ENCODE measurements at regions not wholly inside any gene's neighbourhood (a gene's known extent, or its start where the extent isn't known, plus 50 kb on each side); places are given as distances from the start of the nearest gene placed in this dataset.

- H3K79me2 ChIP-seq (ENCODE audit: insufficient read depth, low read length) = no peaks in the 10 kb centered on the region
- no peak for DNase-seq (ENCODE audit: insufficient read length, low spot score, missing footprints)
- H3K36me3 ChIP-seq (ENCODE audit: insufficient read depth, low read length) = no peaks in the 10 kb centered on the region
- no peak overlapping the region for H3K27ac ChIP-seq (ENCODE audit: low read depth, low read length)
- no peak for TF ChIP-seq CTCF (IDR thresholded peaks at IDR 0.05; ENCODE audit: extremely low read depth, low read depth, low read length)
- no peaks in the 10 kb centered on the region for H3K9me3 ChIP-seq (ENCODE audit: low read depth, low read length)
- H4K20me1 ChIP-seq (ENCODE audit: insufficient read depth, low read length) = no peaks in the 10 kb centered on the region
- no peak overlapping the region for H3K4me3 ChIP-seq (ENCODE audit: insufficient read depth, low read length)
- no peak overlapping the region for H3K4me2 ChIP-seq (ENCODE audit: insufficient read depth, low read length)
- no peaks in the 10 kb centered on the region for H3K4me1 ChIP-seq (ENCODE audit: insufficient read depth, low read length)
- H3K27me3 ChIP-seq (ENCODE audit: insufficient read depth, low read length) = peaks cover 3% of the 10 kb centered on the region
- H2AFZ ChIP-seq (ENCODE audit: low read length) = no peak overlapping the region
These were observed 125.6 kb upstream of the PPP1R26 start for GRCh38 chr9:135353935-135354334.

- no peak overlapping the region for H3K4me2 ChIP-seq (ENCODE audit: insufficient read depth, low read length)
- H3K4me3 ChIP-seq (ENCODE audit: insufficient read depth, low read length) = no peak overlapping the region
- no peak overlapping the region for H3K27ac ChIP-seq (ENCODE audit: low read depth, low read length)
- no peak for TF ChIP-seq CTCF (IDR thresholded peaks at IDR 0.05; ENCODE audit: extremely low read depth, low read depth, low read length)
- H3K27me3 ChIP-seq (ENCODE audit: insufficient read depth, low read length) = peaks cover 3% of the 10 kb centered on the region
- H3K79me2 ChIP-seq (ENCODE audit: insufficient read depth, low read length) = no peaks in the 10 kb centered on the region
- H4K20me1 ChIP-seq (ENCODE audit: insufficient read depth, low read length) = no peaks in the 10 kb centered on the region
- no peak for DNase-seq (ENCODE audit: insufficient read length, low spot score, missing footprints)
- H3K4me1 ChIP-seq (ENCODE audit: insufficient read depth, low read length) = no peaks in the 10 kb centered on the region
- H2AFZ ChIP-seq (ENCODE audit: low read length) = no peak overlapping the region
- H3K9me3 ChIP-seq (ENCODE audit: low read depth, low read length) = no peaks in the 10 kb centered on the region
- H3K36me3 ChIP-seq (ENCODE audit: insufficient read depth, low read length) = no peaks in the 10 kb centered on the region
These were observed 124.0 kb upstream of the PPP1R26 start for GRCh38 chr9:135355521-135356011.

GRCh38 chr9:135356021-135356420, 123.6 kb upstream of the PPP1R26 start:
- no peak for TF ChIP-seq CTCF (IDR thresholded peaks at IDR 0.05; ENCODE audit: extremely low read depth, low read depth, low read length)
- H3K79me2 ChIP-seq (ENCODE audit: insufficient read depth, low read length) = no peaks in the 10 kb centered on the region
- H4K20me1 ChIP-seq (ENCODE audit: insufficient read depth, low read length) = no peaks in the 10 kb centered on the region
- H3K27me3 ChIP-seq (ENCODE audit: insufficient read depth, low read length) = peaks cover 3% of the 10 kb centered on the region
- DNase-seq (ENCODE audit: insufficient read length, low spot score, missing footprints) = no peak
- H3K4me3 ChIP-seq (ENCODE audit: insufficient read depth, low read length) = no peak overlapping the region
- H3K4me2 ChIP-seq (ENCODE audit: insufficient read depth, low read length) = no peak overlapping the region
- no peak overlapping the region for H2AFZ ChIP-seq (ENCODE audit: low read length)
- H3K4me1 ChIP-seq (ENCODE audit: insufficient read depth, low read length) = no peaks in the 10 kb centered on the region
- H3K27ac ChIP-seq (ENCODE audit: low read depth, low read length) = no peak overlapping the region
- H3K36me3 ChIP-seq (ENCODE audit: insufficient read depth, low read length) = no peaks in the 10 kb centered on the region
- no peaks in the 10 kb centered on the region for H3K9me3 ChIP-seq (ENCODE audit: low read depth, low read length)

GRCh38 chr9:135356796-135357195, 122.8 kb upstream of the PPP1R26 start:
- Histone ChIP-seq H4K20me1 (ENCODE audit: insufficient read depth, low read length) (no peaks in the 10 kb centered on the region), H3K27me3 (ENCODE audit: insufficient read depth, low read length) (peaks cover 3% of the 10 kb centered on the region)

More at GRCh38 chr9:135356796-135357195, 122.8 kb upstream of the PPP1R26 start:
- Histone ChIP-seq H3K4me1 (ENCODE audit: insufficient read depth, low read length) (no peaks in the 10 kb centered on the region), H3K79me2 (ENCODE audit: insufficient read depth, low read length) (no peaks in the 10 kb centered on the region), H3K27ac (ENCODE audit: low read depth, low read length) (no peak overlapping the region), H3K4me3 (ENCODE audit: insufficient read depth, low read length) (no peak overlapping the region), H2AFZ (ENCODE audit: low read length) (no peak overlapping the region), H3K4me2 (ENCODE audit: insufficient read depth, low read length) (no peak overlapping the region), H3K9me3 (ENCODE audit: low read depth, low read length) (no peaks in the 10 kb centered on the region), H3K36me3 (ENCODE audit: insufficient read depth, low read length) (no peaks in the 10 kb centered on the region)
- no peak for DNase-seq (ENCODE audit: insufficient read length, low spot score, missing footprints)
- TF ChIP-seq CTCF (IDR thresholded peaks at IDR 0.05; ENCODE audit: extremely low read depth, low read depth, low read length) = no peak
